ENCODE measurements at regions not wholly inside any gene's neighbourhood (a gene's known extent, or its start where the extent isn't known, plus 50 kb on each side); places are given as distances from the start of the nearest gene placed in this dataset.
"Not testable (repeated sequence)": the region's sequence is repeated elsewhere in the genome, so short reads cannot be mapped to it uniquely, and the experiment has no call there.

DNA sequence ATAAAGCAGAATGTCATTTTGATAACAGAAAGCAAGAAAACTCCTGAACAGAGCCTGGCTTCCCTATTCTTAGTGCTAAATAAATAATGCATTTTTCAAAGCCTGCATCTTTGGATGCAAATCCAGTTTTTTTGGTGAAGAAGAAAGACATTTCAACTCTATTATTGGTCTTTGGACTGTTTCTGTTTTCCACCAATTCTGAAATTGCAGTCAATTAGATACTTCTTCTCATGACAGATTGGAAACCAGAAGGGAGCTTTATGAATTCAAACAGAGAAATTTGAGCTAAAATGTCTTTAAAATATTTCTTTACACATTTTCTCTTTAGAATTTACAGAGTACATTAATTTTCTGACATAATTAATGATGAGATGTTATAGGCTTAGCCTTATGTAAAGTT is 189.8 kb downstream of the YTHDC2 start:
- ChIA-PET POLR2A (no interaction called here), CTCF (no interaction called here)
- TF ChIP-seq, protein P1, sequence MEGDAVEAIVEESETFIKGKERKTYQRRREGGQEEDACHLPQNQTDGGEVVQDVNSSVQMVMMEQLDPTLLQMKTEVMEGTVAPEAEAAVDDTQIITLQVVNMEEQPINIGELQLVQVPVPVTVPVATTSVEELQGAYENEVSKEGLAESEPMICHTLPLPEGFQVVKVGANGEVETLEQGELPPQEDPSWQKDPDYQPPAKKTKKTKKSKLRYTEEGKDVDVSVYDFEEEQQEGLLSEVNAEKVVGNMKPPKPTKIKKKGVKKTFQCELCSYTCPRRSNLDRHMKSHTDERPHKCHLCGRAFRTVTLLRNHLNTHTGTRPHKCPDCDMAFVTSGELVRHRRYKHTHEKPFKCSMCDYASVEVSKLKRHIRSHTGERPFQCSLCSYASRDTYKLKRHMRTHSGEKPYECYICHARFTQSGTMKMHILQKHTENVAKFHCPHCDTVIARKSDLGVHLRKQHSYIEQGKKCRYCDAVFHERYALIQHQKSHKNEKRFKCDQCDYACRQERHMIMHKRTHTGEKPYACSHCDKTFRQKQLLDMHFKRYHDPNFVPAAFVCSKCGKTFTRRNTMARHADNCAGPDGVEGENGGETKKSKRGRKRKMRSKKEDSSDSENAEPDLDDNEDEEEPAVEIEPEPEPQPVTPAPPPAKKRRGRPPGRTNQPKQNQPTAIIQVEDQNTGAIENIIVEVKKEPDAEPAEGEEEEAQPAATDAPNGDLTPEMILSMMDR (IDR thresholded peaks at IDR 0.05; ENCODE audit: control extremely low read depth, extremely low read depth, low read depth, missing control alignments), result no peak
- no peak for DNase-seq (ENCODE audit: extremely low spot score)

- POLR2A ChIA-PET, result no interaction called here
These were observed 192.2 kb downstream of the YTHDC2 start for GRCh38 chr5:113705657-113706056.

GRCh38 chr5:113713051-113713450 is 199.6 kb downstream of the YTHDC2 start:
- POLR2A ChIA-PET, result no interaction called here
- CTCF ChIA-PET, result no interaction called here
- DNase-seq (ENCODE audit: extremely low spot score), result no peak
- TF ChIP-seq, protein P1 (IDR thresholded peaks at IDR 0.05; ENCODE audit: control extremely low read depth, extremely low read depth, low read depth, missing control alignments), result no peak

More at GRCh38 chr5:113705657-113706056, 192.2 kb downstream of the YTHDC2 start:
- TF ChIP-seq, protein P1 (IDR thresholded peaks at IDR 0.05; ENCODE audit: control extremely low read depth, extremely low read depth, low read depth, missing control alignments), result no peak
- CTCF ChIA-PET, result no interaction called here
- no peak for DNase-seq (ENCODE audit: extremely low spot score)

DNA sequence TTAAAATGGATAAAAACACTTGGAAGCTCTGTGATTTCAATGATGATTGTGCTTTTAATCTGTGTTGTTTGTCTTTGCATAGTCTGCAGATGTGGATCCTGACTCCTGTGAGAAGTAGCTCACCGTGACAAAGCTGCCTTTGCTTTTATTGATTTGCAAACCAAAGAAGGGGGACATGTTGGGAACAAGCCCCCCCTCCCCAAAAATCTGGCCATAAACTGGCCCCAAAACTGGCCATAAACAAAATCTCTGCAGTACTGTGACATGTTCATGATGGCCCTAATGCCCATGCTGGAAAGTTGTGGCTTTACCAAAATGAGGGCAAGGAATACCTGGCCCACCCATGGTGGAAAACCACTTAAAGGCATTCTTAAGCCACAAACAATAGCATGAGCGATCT is 202.4 kb downstream of the YTHDC2 start:
- DNase-seq (ENCODE audit: extremely low spot score); CTCF ChIA-PET; POLR2A ChIA-PET: not testable (repeated sequence)

- POLR2A ChIA-PET, result no interaction called here
- CTCF ChIA-PET, result no interaction called here
- TF ChIP-seq, protein P1 (IDR thresholded peaks at IDR 0.05; ENCODE audit: control extremely low read depth, extremely low read depth, low read depth, missing control alignments), result no peak
- no peak for DNase-seq (ENCODE audit: extremely low spot score)
These were observed 206.1 kb downstream of the YTHDC2 start for GRCh38 chr5:113719549-113719948.

DNA sequence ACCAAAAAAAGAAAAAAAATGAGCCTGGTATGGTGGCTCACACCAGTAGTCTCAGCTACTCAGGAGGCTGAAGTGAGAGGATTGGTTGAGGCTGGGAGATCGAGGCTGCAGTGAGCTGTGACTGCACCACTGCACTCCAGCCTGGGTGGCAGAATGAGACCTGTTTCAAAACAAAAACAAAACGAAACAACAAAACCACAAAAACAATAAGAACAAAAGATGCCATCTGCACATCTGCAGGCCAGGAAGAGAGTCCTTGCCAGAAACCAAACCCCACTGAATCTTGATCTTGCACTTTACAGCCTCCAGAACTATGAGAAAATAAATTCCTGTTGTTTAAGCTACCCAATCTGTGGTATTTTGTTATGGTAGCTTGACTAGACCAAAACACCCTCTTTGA is 207.7 kb downstream of the YTHDC2 start:
- TF ChIP-seq, protein P1 (IDR thresholded peaks at IDR 0.05; ENCODE audit: control extremely low read depth, extremely low read depth, low read depth, missing control alignments), result no peak
- POLR2A ChIA-PET, result no interaction called here
- no peak for DNase-seq (ENCODE audit: extremely low spot score)
- CTCF ChIA-PET, result no interaction called here

DNA sequence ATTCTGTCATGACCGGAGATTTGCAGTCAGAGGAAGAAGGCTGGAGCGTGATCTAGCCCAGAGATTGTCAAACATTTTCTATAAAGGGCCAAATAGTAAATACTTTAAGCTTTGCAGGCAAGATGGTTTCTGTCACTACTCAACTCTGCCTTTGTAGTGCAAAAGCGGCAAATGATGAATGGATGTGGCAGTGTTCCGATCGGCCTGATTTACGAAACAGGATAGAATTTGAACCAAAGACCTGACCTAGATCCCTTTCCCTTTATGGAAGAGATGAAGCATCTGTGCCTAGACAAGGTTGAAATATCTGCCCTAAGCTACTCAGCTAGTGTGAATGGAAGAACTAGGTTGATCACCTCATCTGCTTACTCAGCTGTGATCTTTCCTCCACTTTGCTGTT is 209.5 kb downstream of the YTHDC2 start:
- ChIA-PET POLR2A (no interaction called here), CTCF (interaction anchor here (1.2 kb wide), 1 partner anchor 18 kb away, joined by 3 read pairs; no protein-coding TSS in a partner anchor)
- DNase-seq (ENCODE audit: extremely low spot score), result no peak
- TF ChIP-seq, protein P1 (IDR thresholded peaks at IDR 0.05; ENCODE audit: control extremely low read depth, extremely low read depth, low read depth, missing control alignments), result no peak

All from GM10248 (cell line).